GM18873 (cell line): ENCODE measurements at regions not wholly inside any gene's neighbourhood (a gene's known extent, or its start where the extent isn't known, plus 50 kb on each side); places are given as distances from the start of the nearest gene placed in this dataset.

Experiments used
- ATAC-seq: cut with Tn5 transposase; IDR thresholded peaks from one replicate; pipeline ENCODE4 v1.9.1; 2021; ENCODE audit warnings: mild to moderate bottlenecking, moderate library complexity, moderate number of reproducible peaks; ENCODE audit not compliant: unreplicated experiment, low FRiP score

GRCh38 chr14:34184126-34184525 is 233.3 kb upstream of the EGLN3 start:
- no peak for ATAC-seq

- ATAC-seq, result no peak
These were observed 232.6 kb upstream of the EGLN3 start for GRCh38 chr14:34183478-34183877.

- ATAC-seq, result no peak
These were observed 230.5 kb upstream of the EGLN3 start for GRCh38 chr14:34181338-34181737.

GRCh38 chr14:34180869-34181268 is 230.0 kb upstream of the EGLN3 start:
- ATAC-seq, result no peak

- ATAC-seq, result no peak
These were observed 229.6 kb upstream of the EGLN3 start for GRCh38 chr14:34180434-34180833.

- ATAC-seq, result no peak
These were observed 228.9 kb upstream of the EGLN3 start for GRCh38 chr14:34179727-34180126.

GRCh38 chr14:34177466-34177865 is 226.6 kb upstream of the EGLN3 start:
- no peak for ATAC-seq

GRCh38 chr14:34175574-34175973 is 224.7 kb upstream of the EGLN3 start:
- no peak for ATAC-seq

- ATAC-seq, result no peak
These were observed 224.1 kb upstream of the EGLN3 start for GRCh38 chr14:34174973-34175372.

GRCh38 chr14:34173916-34174315 is 223.0 kb upstream of the EGLN3 start:
- no peak for ATAC-seq

- no peak for ATAC-seq
These were observed 221.9 kb upstream of the EGLN3 start for GRCh38 chr14:34172550-34173368.

- no peak for ATAC-seq
These were observed 221.2 kb upstream of the EGLN3 start for GRCh38 chr14:34172173-34172451.

GRCh38 chr14:34171431-34172172 is 220.7 kb upstream of the EGLN3 start:
- no peak for ATAC-seq

GRCh38 chr14:34170882-34171281 is 220.0 kb upstream of the EGLN3 start:
- no peak for ATAC-seq

GRCh38 chr14:34169561-34169960 is 218.7 kb upstream of the EGLN3 start:
- ATAC-seq, result no peak

GRCh38 chr14:34168656-34169055 is 217.8 kb upstream of the EGLN3 start:
- ATAC-seq, result no peak

- no peak for ATAC-seq
These were observed 215.0 kb upstream of the EGLN3 start for GRCh38 chr14:34165847-34166350.

- no peak for ATAC-seq
These were observed 213.4 kb upstream of the EGLN3 start for GRCh38 chr14:34164162-34164864.

- ATAC-seq, result no peak
These were observed 210.6 kb upstream of the EGLN3 start for GRCh38 chr14:34161351-34162082.

GRCh38 chr14:34160619-34161018 is 209.7 kb upstream of the EGLN3 start:
- ATAC-seq, result no peak

GRCh38 chr14:34157651-34158050 is 206.8 kb upstream of the EGLN3 start:
- ATAC-seq, result no peak
